Inflammatory macrophage treated with lipopolysaccharide for 1 hour (primary cell): ENCODE measurements at regions not wholly inside any gene's neighbourhood (a gene's known extent, or its start where the extent isn't known, plus 50 kb on each side); places are given as distances from the start of the nearest gene placed in this dataset.

Source experiments
- DNase-seq, 2 donors: peaks; one replicate each; pipeline ENCODE4 v3.0.0-alpha.2; 2020 to 2022

GRCh38 chr10:36688717-36689116 is 436.7 kb upstream of the ANKRD30A start:
- no peak for DNase-seq

- DNase-seq = no peak
Observed at GRCh38 chr10:36683421-36683820, 442.0 kb upstream of the ANKRD30A start.

GRCh38 chr10:36681751-36682632 is 443.4 kb upstream of the ANKRD30A start:
- DNase-seq = no peak

GRCh38 chr10:36679554-36679953 is 445.8 kb upstream of the ANKRD30A start:
- no peak for DNase-seq

- DNase-seq = no peak
Observed at GRCh38 chr10:36677431-36677768, 448.0 kb upstream of the ANKRD30A start.

- DNase-seq = no peak
Observed at GRCh38 chr10:36676756-36677430, 448.5 kb upstream of the ANKRD30A start.

GRCh38 chr10:36676321-36676720 is 449.1 kb upstream of the ANKRD30A start:
- no peak for DNase-seq

GRCh38 chr10:36675458-36675880 is 449.9 kb upstream of the ANKRD30A start:
- DNase-seq = no peak

GRCh38 chr10:36671607-36672006 is 453.8 kb upstream of the ANKRD30A start:
- DNase-seq = no peak

- no peak for DNase-seq
Observed at GRCh38 chr10:36670621-36671402, 454.6 kb upstream of the ANKRD30A start.

- DNase-seq = no peak
Observed at GRCh38 chr10:36669615-36670352, 455.6 kb upstream of the ANKRD30A start.

- no peak for DNase-seq
Observed at GRCh38 chr10:36666451-36666850, 458.9 kb upstream of the ANKRD30A start.

GRCh38 chr10:36662571-36662970 is 462.8 kb upstream of the ANKRD30A start:
- no peak for DNase-seq

GRCh38 chr10:36650274-36650673 is 475.1 kb upstream of the ANKRD30A start:
- DNase-seq = no peak

- no peak for DNase-seq
Observed at GRCh38 chr10:36647540-36647939, 477.9 kb upstream of the ANKRD30A start.

- DNase-seq = no peak
Observed at GRCh38 chr10:36640626-36641025, 484.8 kb upstream of the ANKRD30A start.

- no peak for DNase-seq
Observed at GRCh38 chr10:36638462-36639155, 486.8 kb upstream of the ANKRD30A start.

GRCh38 chr10:36636879-36637278 is 488.5 kb upstream of the ANKRD30A start:
- no peak for DNase-seq

- no peak for DNase-seq
Observed at GRCh38 chr10:36636285-36636839, 489.0 kb upstream of the ANKRD30A start.

- no peak for DNase-seq
Observed at GRCh38 chr10:36634916-36635315, 490.5 kb upstream of the ANKRD30A start.

GRCh38 chr10:36630267-36630666 is 495.1 kb upstream of the ANKRD30A start:
- DNase-seq = no peak

GRCh38 chr10:36629476-36629875 is 495.9 kb upstream of the ANKRD30A start:
- DNase-seq = no peak
